ENCODE measurements at regions not wholly inside any gene's neighbourhood (a gene's known extent, or its start where the extent isn't known, plus 50 kb on each side); places are given as distances from the start of the nearest gene placed in this dataset.

- no peak for DNase-seq (ENCODE audit: low read depth in 2 of 3, low spot score in 2 of 3)
Observed at GRCh38 chr12:115208098-115208497, 524.1 kb upstream of the TBX3 start.

GRCh38 chr12:115207216-115207915, 523.4 kb upstream of the TBX3 start:
- no peak for DNase-seq (ENCODE audit: low read depth in 2 of 3, low spot score in 2 of 3)

- no peak for DNase-seq (ENCODE audit: low read depth in 2 of 3, low spot score in 2 of 3)
Observed at GRCh38 chr12:115206801-115207200, 522.8 kb upstream of the TBX3 start.

GRCh38 chr12:115205755-115206308, 521.9 kb upstream of the TBX3 start:
- DNase-seq (ENCODE audit: low read depth in 2 of 3, low spot score in 2 of 3): no peak

GRCh38 chr12:115204957-115205754, 521.2 kb upstream of the TBX3 start:
- no peak for DNase-seq (ENCODE audit: low read depth in 2 of 3, low spot score in 2 of 3)

- DNase-seq (ENCODE audit: low read depth in 2 of 3, low spot score in 2 of 3): no peak
Observed at GRCh38 chr12:115203701-115204100, 519.7 kb upstream of the TBX3 start.

- no peak for DNase-seq (ENCODE audit: low read depth in 2 of 3, low spot score in 2 of 3)
Observed at GRCh38 chr12:115201966-115202365, 518.0 kb upstream of the TBX3 start.

- DNase-seq (ENCODE audit: low read depth in 2 of 3, low spot score in 2 of 3): no peak
Observed at GRCh38 chr12:115199831-115200230, 515.9 kb upstream of the TBX3 start.

GRCh38 chr12:115194857-115195256, 510.9 kb upstream of the TBX3 start:
- DNase-seq (ENCODE audit: low read depth in 2 of 3, low spot score in 2 of 3): no peak

- no peak for DNase-seq (ENCODE audit: low read depth in 2 of 3, low spot score in 2 of 3)
Observed at GRCh38 chr12:115194448-115194847, 510.5 kb upstream of the TBX3 start.

- no peak for DNase-seq (ENCODE audit: low read depth in 2 of 3, low spot score in 2 of 3)
Observed at GRCh38 chr12:115191342-115191741, 507.4 kb upstream of the TBX3 start.

GRCh38 chr12:115190010-115190770, 506.2 kb upstream of the TBX3 start:
- no peak for DNase-seq (ENCODE audit: low read depth in 2 of 3, low spot score in 2 of 3)

GRCh38 chr12:115185506-115185905, 501.5 kb upstream of the TBX3 start:
- no peak for DNase-seq (ENCODE audit: low read depth in 2 of 3, low spot score in 2 of 3)

- DNase-seq (ENCODE audit: low read depth in 2 of 3, low spot score in 2 of 3): no peak
Observed at GRCh38 chr12:115183752-115184151, 499.8 kb upstream of the TBX3 start.

- DNase-seq (ENCODE audit: low read depth in 2 of 3, low spot score in 2 of 3): no peak
Observed at GRCh38 chr12:115177899-115178298, 493.9 kb upstream of the TBX3 start.

GRCh38 chr12:115176741-115177400, 492.9 kb upstream of the TBX3 start:
- DNase-seq (ENCODE audit: low read depth in 2 of 3, low spot score in 2 of 3): no peak

- no peak for DNase-seq (ENCODE audit: low read depth in 2 of 3, low spot score in 2 of 3)
Observed at GRCh38 chr12:115174920-115175319, 490.9 kb upstream of the TBX3 start.

GRCh38 chr12:115172521-115172920, 488.5 kb upstream of the TBX3 start:
- no peak for DNase-seq (ENCODE audit: low read depth in 2 of 3, low spot score in 2 of 3)

- DNase-seq (ENCODE audit: low read depth in 2 of 3, low spot score in 2 of 3): no peak
Observed at GRCh38 chr12:115169981-115170380, 486.0 kb upstream of the TBX3 start.

- no peak for DNase-seq (ENCODE audit: low read depth in 2 of 3, low spot score in 2 of 3)
Observed at GRCh38 chr12:115166698-115167315, 482.8 kb upstream of the TBX3 start.
